ENCODE measurements at regions not wholly inside any gene's neighbourhood (a gene's known extent, or its start where the extent isn't known, plus 50 kb on each side); places are given as distances from the start of the nearest gene placed in this dataset.
"Not testable (repeated sequence)": the region's sequence is repeated elsewhere in the genome, so short reads cannot be mapped to it uniquely, and the experiment has no call there.

- DNase-seq (ENCODE audit: low read depth, low spot score), result no peak
Observed at GRCh38 chr6:150683320-150683719, 83.6 kb downstream of the PLEKHG1 start.

DNA sequence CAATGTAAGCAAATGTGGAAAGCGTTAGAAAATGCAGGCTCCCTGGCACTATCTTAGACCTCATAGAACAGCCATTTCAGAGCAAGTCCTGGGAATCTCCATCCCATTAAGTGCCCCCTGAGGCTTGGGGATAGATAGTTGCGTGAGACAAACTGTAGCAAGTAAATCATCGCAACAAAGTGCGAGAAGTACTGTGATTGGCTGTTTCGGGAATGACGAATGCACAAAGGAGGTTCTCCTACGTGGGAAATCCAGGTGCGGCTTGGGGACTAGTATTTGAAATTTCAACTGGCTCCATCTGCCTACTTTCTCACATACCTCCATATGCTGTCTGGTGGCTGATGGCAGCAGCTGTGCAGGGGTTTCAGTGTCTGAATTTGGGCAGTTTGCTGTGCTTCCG is 84.5 kb downstream of the PLEKHG1 start:
- no peak for DNase-seq (ENCODE audit: low read depth, low spot score)

- no peak for DNase-seq (ENCODE audit: low read depth, low spot score)
Observed at GRCh38 chr6:150684714-150685459, 85.2 kb downstream of the PLEKHG1 start.

- peak; percentile 52 for DNase-seq (ENCODE audit: low read depth, low spot score)
Observed at GRCh38 chr6:150685860-150686259, 86.2 kb downstream of the PLEKHG1 start.

DNA sequence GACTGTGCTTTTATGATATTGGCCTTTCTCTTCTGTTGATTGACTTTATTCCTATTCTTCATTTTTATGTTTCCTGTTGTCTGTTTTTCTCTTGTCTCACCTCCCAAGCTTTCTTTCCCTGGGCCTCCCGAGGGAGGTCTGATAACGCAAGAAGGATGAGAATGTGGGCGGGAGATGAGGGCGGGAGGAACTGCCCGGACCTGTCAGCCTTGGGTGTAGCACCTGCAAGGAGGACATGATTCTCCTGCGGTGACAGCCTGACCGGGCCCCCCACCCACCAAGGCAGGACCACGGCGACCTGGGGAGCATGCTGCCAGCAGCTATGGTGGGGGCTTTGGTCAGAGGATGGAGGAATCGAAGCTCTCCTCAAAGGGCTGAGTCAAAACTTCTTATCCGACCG is 86.9 kb downstream of the PLEKHG1 start:
- DNase-seq (ENCODE audit: low read depth, low spot score), result no peak

DNA sequence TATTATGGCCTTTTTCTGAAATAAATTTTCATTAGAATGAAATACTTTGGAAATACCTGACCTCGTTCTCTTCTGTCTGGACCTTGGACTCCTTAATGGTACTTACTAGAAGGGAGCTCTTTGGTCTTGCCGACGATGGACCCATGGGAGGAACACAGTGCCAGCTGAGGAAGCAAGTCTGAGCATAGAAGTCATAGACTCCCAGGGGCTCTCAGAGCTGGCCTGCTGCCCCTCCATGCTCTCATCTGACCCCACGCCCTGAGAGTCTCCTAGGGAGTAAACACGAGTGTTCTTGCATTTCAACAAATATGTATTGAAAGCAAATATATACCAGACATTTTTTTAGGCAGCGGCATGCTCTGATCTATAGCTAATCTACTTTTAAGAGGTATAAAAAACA is 87.8 kb downstream of the PLEKHG1 start:
- no peak for DNase-seq (ENCODE audit: low read depth, low spot score)

GRCh38 chr6:150689900-150690590 is 90.4 kb downstream of the PLEKHG1 start:
- DNase-seq (ENCODE audit: low read depth, low spot score), result no peak

DNA sequence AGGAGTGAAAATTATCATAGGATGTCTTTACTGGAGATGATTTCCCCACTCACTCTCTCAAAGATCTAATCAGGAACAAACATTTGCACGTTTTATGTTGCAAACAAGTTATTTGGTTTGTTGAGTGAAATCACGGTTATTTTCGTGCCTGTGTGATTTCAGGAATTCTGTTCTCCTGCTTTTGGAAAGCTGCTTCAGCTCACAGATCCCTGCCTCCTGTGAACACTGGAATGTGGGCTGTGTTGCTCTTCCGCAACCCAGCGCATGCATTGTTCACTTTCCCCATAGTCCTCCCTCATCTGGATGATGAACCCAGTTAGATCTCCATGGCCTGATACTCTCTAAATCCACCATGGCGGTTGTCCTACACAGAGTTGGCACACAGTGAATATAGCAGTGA is 91.0 kb downstream of the PLEKHG1 start:
- no peak for DNase-seq (ENCODE audit: low read depth, low spot score)

GRCh38 chr6:150691463-150691862 is 91.8 kb downstream of the PLEKHG1 start:
- no peak for DNase-seq (ENCODE audit: low read depth, low spot score)

GRCh38 chr6:150692604-150693003 is 92.9 kb downstream of the PLEKHG1 start:
- no peak for DNase-seq (ENCODE audit: low read depth, low spot score)

DNA sequence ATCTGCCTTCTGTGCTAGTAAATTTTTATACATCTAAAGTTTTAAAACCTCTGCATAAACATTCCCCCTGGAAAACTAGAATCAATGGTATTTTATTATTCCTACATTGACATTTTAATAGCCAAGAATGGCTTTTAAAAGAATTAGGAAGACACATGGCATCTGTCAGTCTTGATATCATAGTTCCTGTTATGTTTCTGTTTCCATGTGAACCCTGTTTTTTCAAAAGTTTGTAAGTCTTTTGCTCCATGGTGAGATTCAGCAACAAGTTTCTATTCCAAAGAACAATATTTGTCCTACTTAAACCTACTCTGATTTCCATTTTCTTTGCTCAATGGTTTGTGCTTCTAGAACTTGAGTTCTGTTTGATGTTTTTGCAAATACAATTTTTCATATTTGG is 95.2 kb downstream of the PLEKHG1 start:
- no peak for DNase-seq (ENCODE audit: low read depth, low spot score)

- DNase-seq (ENCODE audit: low read depth, low spot score), result no peak
Observed at GRCh38 chr6:150695652-150696051, 96.0 kb downstream of the PLEKHG1 start.

DNA sequence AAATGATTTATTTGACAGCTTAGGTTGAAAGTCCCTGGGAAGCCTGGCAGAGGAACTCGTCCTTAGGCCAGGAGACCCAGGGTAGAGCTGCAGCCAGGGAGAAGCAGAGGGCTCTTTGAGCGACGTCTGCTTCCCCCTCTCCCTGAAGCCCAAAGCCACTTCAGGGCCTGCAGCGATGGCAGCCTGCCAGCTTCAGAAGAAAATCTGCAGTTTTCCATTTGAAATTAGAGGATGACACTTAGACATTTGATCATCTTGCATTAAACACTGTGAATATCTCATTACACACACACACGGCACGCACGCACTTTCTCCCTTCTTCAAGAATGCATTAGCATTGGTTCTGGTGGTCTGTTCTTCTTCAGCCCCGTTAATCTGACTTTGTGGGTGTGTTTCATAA is 96.5 kb downstream of the PLEKHG1 start:
- no peak for DNase-seq (ENCODE audit: low read depth, low spot score)

DNA sequence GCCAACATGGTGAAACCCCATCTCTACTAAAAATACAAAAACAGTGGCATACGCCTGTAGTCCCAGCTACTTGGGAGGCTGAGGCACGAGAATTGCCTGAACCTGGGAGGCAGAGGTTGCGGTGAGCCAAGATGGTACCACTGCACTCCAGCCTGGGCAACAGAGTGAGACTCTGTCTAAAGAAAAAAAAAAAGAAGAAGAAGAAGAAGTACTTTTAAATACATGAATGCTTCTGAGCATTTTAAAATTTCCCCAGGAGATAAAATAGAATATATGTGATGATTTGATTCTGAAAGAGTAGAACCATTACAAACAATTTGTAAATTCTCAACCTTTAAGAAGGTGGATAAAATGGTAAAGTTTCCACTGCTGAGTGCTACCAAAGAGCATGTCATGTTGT is 97.2 kb downstream of the PLEKHG1 start:
- not testable (repeated sequence) for DNase-seq (ENCODE audit: low read depth, low spot score)

DNA sequence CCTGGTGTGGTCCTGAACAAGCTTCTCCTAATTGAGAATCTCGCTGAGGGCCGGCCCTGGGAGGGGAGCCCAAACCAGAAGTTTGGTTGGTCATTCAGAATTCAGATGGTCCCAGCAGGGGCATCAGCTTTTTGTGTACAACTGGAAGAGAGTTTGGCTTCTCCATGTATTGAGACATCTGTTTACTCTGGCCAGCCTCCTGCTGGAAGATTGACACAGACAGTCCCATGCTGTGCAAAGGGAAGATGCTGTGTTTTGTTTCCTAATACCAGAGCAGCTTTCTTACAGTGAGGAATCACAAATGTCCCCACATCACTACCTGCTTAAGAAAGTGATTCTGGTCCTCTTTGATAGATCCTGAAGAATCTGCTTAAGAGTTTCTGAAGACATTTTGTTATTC is 97.8 kb downstream of the PLEKHG1 start:
- DNase-seq (ENCODE audit: low read depth, low spot score), result no peak

DNA sequence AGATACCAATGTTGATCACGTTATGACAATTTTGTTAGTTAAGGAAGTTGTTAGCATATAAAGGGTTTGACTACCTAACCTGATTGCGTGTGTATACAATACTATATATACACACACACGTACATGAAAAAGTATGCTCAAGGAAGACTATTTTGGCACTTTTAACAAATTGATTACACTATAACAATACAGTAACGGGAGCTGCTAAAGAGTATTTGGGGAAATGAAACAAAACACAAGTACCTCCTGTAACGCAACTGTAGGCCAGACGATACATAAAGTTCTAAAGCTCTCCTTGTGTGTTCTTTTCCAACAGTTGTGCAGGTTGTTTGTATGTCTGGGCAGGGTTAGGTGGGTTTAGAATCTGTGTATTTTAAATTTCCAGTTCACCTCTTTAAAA is 98.7 kb downstream of the PLEKHG1 start:
- DNase-seq (ENCODE audit: low read depth, low spot score), result no peak

GRCh38 chr6:150702675-150703074 is 103.0 kb downstream of the PLEKHG1 start:
- no peak for DNase-seq (ENCODE audit: low read depth, low spot score)

- no peak for DNase-seq (ENCODE audit: low read depth, low spot score)
Observed at GRCh38 chr6:150704447-150705192, 104.9 kb downstream of the PLEKHG1 start.

DNA sequence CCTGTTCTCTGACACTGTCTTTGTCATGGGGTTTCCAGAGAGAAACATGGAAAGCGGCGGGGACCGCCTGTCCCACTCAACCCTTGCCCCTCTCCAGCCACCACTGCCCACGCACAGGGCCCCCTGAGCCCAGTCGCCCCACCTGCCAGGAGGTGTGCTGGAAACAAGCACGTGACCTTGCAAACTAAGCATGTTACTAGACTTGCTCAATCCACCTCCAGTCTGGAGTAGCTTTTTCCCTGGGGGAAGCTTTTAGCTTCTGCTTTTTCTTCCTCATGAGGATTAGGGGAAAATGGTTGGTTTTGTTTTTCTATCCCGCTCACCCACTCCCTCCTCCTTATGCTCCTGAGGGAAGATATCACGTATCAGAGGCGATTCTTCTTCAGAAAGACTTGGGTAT is 105.7 kb downstream of the PLEKHG1 start:
- DNase-seq (ENCODE audit: low read depth, low spot score), result no peak

GRCh38 chr6:150710236-150710635 is 110.6 kb downstream of the PLEKHG1 start:
- DNase-seq (ENCODE audit: low read depth, low spot score), result no peak

DNA sequence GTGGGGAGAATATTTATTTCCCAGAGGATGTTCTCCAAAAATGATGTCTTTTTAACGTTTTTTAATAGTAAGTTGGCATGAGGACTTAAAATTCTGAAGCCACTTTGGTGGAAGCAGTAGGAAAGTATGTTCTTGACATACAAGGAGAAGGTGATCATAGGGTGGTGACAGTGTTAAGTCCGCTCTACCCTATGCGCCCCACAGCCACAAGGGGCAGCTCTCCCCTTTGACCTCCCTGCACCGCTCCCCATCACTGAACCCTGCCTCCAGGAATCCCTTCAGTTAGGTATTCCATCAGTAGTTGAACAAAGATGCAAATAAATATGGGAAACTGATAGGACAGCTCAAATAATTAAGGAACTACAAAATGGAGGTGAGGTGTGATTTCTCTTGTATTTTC is 111.4 kb downstream of the PLEKHG1 start:
- no peak for DNase-seq (ENCODE audit: low read depth, low spot score)

- no peak for DNase-seq (ENCODE audit: low read depth, low spot score)
Observed at GRCh38 chr6:150711584-150712504, 112.2 kb downstream of the PLEKHG1 start.
